ENCODE measurements at regions not wholly inside any gene's neighbourhood (a gene's known extent, or its start where the extent isn't known, plus 50 kb on each side); places are given as distances from the start of the nearest gene placed in this dataset.

GRCh38 chr18:55138401-55138800 lies 179.1 kb upstream of the CCDC68 start:
- Histone ChIP-seq H3K27ac (ENCODE audit: low read depth in 1 of 2, low read length in 2 of 2) (no peak overlapping the region), H4K20me1 (ENCODE audit: insufficient read depth, low read length) (no peaks in the 10 kb centered on the region), H3K4me3 (replicated peaks in 1 of 3; ENCODE audit: low read depth in 2 of 3, low read length in 3 of 3) (no peak overlapping the region), H3K27me3 (ENCODE audit: control insufficient read depth in 2 of 2, insufficient read depth in 2 of 2, low read length in 2 of 2) (no peaks in the 10 kb centered on the region), H3K79me2 (ENCODE audit: insufficient read depth, low read length) (no peaks in the 10 kb centered on the region), H3K4me1 (ENCODE audit: control insufficient read depth in 1 of 2, insufficient read depth in 2 of 2, low read length in 2 of 2) (no peaks in the 10 kb centered on the region), H3K4me2 (replicated peaks; ENCODE audit: extremely low read depth, low read length, poor library complexity, severe bottlenecking) (no peak overlapping the region), H3K36me3 (replicated peaks in 1 of 2; ENCODE audit: control insufficient read depth in 1 of 2, insufficient read depth in 2 of 2, low read length in 2 of 2) (no peaks in the 10 kb centered on the region), H3K9ac (ENCODE audit: insufficient read depth, low read length, poor library complexity, severe bottlenecking) (no peak overlapping the region), H3K9me3 (replicated peaks in 1 of 2; ENCODE audit: control insufficient read depth in 1 of 2, insufficient read depth in 1 of 2, low read length in 2 of 2) (no peaks in the 10 kb centered on the region), H2AFZ (ENCODE audit: insufficient read depth, low read depth, low read length, poor library complexity, severe bottlenecking) (no peak overlapping the region)
- DNase-seq, result no peak
- Mint-ChIP-seq H3K27me3 (ENCODE audit: low read depth in 3 of 3) (peaks cover 2% of the 10 kb centered on the region in 3 donors), H3K9me3 (peaks cover 0 to 4% (median 0%) of the 10 kb centered on the region in 7 donors), H3K4me3 (no peak overlapping the region), H3K36me3 (no peaks in the 10 kb centered on the region), H3K4me1 (no peaks in the 10 kb centered on the region), H3K27ac (no peak overlapping the region)
- WGBS (ENCODE audit: insufficient coverage), result 92% methylated on average over 2 of the region's 4 CpGs
- TF ChIP-seq CTCF (IDR thresholded peaks at IDR 0.05), result no peak
- intact Hi-C loops (cut with micrococcal nuclease), result no loop called here

GRCh38 chr18:55137602-55138001 lies 178.3 kb upstream of the CCDC68 start:
- no peak overlapping the region for H2AFZ ChIP-seq (ENCODE audit: insufficient read depth, low read depth, low read length, poor library complexity, severe bottlenecking)

More at GRCh38 chr18:55137602-55138001, 178.3 kb upstream of the CCDC68 start:
- H3K9ac ChIP-seq (ENCODE audit: insufficient read depth, low read length, poor library complexity, severe bottlenecking), result no peak overlapping the region
- H3K4me2 ChIP-seq (replicated peaks; ENCODE audit: extremely low read depth, low read length, poor library complexity, severe bottlenecking), result no peak overlapping the region
- no peaks in the 10 kb centered on the region for H3K79me2 ChIP-seq (ENCODE audit: insufficient read depth, low read length)
- no peaks in the 10 kb centered on the region for H3K4me1 ChIP-seq (ENCODE audit: control insufficient read depth in 1 of 2, insufficient read depth in 2 of 2, low read length in 2 of 2)
- intact Hi-C loops (cut with micrococcal nuclease), result no loop called here
- no peaks in the 10 kb centered on the region for H3K36me3 ChIP-seq (replicated peaks in 1 of 2; ENCODE audit: control insufficient read depth in 1 of 2, insufficient read depth in 2 of 2, low read length in 2 of 2)
- TF ChIP-seq CTCF (IDR thresholded peaks at IDR 0.05), result no peak
- Mint-ChIP-seq H3K9me3 (peaks cover 0 to 4% (median 0%) of the 10 kb centered on the region in 7 donors), H3K4me3 (no peak overlapping the region), H3K4me1 (no peaks in the 10 kb centered on the region), H3K36me3 (no peaks in the 10 kb centered on the region), H3K27ac (no peak overlapping the region), H3K27me3 (ENCODE audit: low read depth in 3 of 3) (peaks cover 2% of the 10 kb centered on the region in 3 donors)
- no peak overlapping the region for H3K4me3 ChIP-seq (replicated peaks in 1 of 3; ENCODE audit: low read depth in 2 of 3, low read length in 3 of 3)
- no peak for DNase-seq
- H3K27me3 ChIP-seq (ENCODE audit: control insufficient read depth in 2 of 2, insufficient read depth in 2 of 2, low read length in 2 of 2), result no peaks in the 10 kb centered on the region
- H3K9me3 ChIP-seq (replicated peaks in 1 of 2; ENCODE audit: control insufficient read depth in 1 of 2, insufficient read depth in 1 of 2, low read length in 2 of 2), result no peaks in the 10 kb centered on the region
- H4K20me1 ChIP-seq (ENCODE audit: insufficient read depth, low read length), result no peaks in the 10 kb centered on the region
- no peak overlapping the region for H3K27ac ChIP-seq (ENCODE audit: low read depth in 1 of 2, low read length in 2 of 2)
- no CpG with 5 or more reads among the region's 2 CpGs for WGBS (ENCODE audit: insufficient coverage)

Data from CD14-positive monocyte (primary cell).